SU-DHL-6 (cell line): ENCODE measurements at regions not wholly inside any gene's neighbourhood (a gene's known extent, or its start where the extent isn't known, plus 50 kb on each side); places are given as distances from the start of the nearest gene placed in this dataset.

Experiments
- H2AFZ ChIP-seq: fragments of 200-600 bp; sonication (generic); 2 replicates; pipeline ENCODE4 v1.6.1; 2014; ENCODE audit warnings: low read depth, mild to moderate bottlenecking, moderate library complexity, mixed read lengths, antibody characterized with exemption, low read length; ENCODE audit not compliant: severe bottlenecking
- H3F3A ChIP-seq: fragments of 200-600 bp; shearing (Covaris generic); 2 replicates; pipeline ENCODE4 v1.6.0; 2016; ENCODE audit warnings: antibody characterized with exemption, mild to moderate bottlenecking; ENCODE audit not compliant: insufficient read depth
- H3K27ac ChIP-seq: fragments of 200-600 bp; sonication (generic); 2 replicates; pipeline ENCODE4 v1.5.1; 2016; ENCODE audit warnings: low read depth, mild to moderate bottlenecking, low read length, moderate library complexity, mixed read lengths
- H3K27me3 ChIP-seq: fragments of 200-600 bp; sonication (generic), shearing (Covaris generic); 2 replicates; pipeline ENCODE4 v1.6.0; 2014; ENCODE audit warnings: mild to moderate bottlenecking, low read length
- H3K36me3 ChIP-seq: fragments of 200-600 bp; sonication (generic); 2 replicates; pipeline ENCODE4 v1.6.1; 2014; ENCODE audit warnings: mild to moderate bottlenecking, low read length, mixed read lengths
- H3K4me2 ChIP-seq: fragments of 300-600, 200-600 bp; shearing (Covaris generic), sonication (generic); 2 replicates; pipeline ENCODE4 v1.6.0; 2014; ENCODE audit warnings: low read length, low read depth, mild to moderate bottlenecking; ENCODE audit not compliant: poor library complexity, severe bottlenecking
- H3K4me3 ChIP-seq: fragments of 200-600 bp; sonication (generic); 2 replicates; pipeline ENCODE4 v1.5.1; 2014; ENCODE audit warnings: antibody characterized with exemption, low read length, mild to moderate bottlenecking, mixed read lengths; ENCODE audit not compliant: insufficient read depth, poor library complexity, severe bottlenecking
- H3K79me2 ChIP-seq: fragments of 200-600 bp; sonication (generic); 2 replicates; pipeline ENCODE4 v1.6.1; 2014; ENCODE audit warnings: mild to moderate bottlenecking, low read length, moderate library complexity; ENCODE audit not compliant: insufficient read depth
- H3K9ac ChIP-seq: fragments of 200-600 bp; sonication (generic); 2 replicates; pipeline ENCODE4 v1.7.0; 2014; ENCODE audit warnings: mild to moderate bottlenecking, low read length
- H3K9me2 ChIP-seq: fragments of 200-600 bp; sonication (generic); replicated peaks from 2 replicates; pipeline ENCODE4 v1.6.1; 2014; ENCODE audit warnings: low read length; ENCODE audit not compliant: insufficient read depth
- H3K9me3 ChIP-seq: fragments of 200-600 bp; sonication (generic); 2 replicates; pipeline ENCODE4 v1.6.1; 2014; ENCODE audit warnings: low read length, mixed read lengths; ENCODE audit not compliant: insufficient read depth
- H4K20me1 ChIP-seq: fragments of 200-600 bp; sonication (generic); 2 replicates; pipeline ENCODE4 v1.6.1; 2014; ENCODE audit warnings: low read depth, mild to moderate bottlenecking, antibody characterized with exemption, low read length, moderate library complexity, mixed read lengths
- CTCF ChIP-seq: fragments of 200-600 bp; sonication (generic); IDR thresholded peaks from one replicate; pipeline ENCODE4 v1.5.1; 2017; ENCODE audit warnings: antibody characterized with exemption, mild to moderate bottlenecking, low read length, moderate library complexity; ENCODE audit not compliant: insufficient read depth, poor library complexity, severe bottlenecking
- EZH2phosphoT487 ChIP-seq: fragments of 200-600 bp; sonication (generic), shearing (Covaris generic); conservative IDR thresholded peaks from 2 replicates; pipeline ENCODE4 v1.6.1; 2018; ENCODE audit warnings: mild to moderate bottlenecking, antibody characterized with exemption, low read length, moderate library complexity, mixed read lengths

DNA sequence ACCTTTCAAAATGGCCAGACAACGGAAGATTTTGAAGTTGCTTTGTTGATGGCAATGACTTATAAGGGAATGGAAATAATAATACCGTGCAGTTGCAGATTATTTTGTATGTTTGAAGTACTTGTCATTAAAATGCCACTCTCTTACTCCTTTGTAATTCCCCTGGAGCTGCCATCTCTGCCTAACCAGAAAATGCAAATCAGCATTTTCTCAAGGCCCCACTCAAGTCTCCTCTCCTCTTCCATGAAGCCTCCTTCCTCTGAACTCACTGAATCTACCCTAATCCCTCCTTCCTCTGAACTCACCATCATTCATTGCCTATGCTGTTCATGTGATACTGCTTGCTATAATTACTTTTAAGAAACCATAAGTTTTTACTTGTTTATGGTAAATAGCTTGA lies 60.2 kb upstream of the RBPJ start:
- Histone ChIP-seq H3K4me3 (no peak overlapping the region), H3F3A (no peaks in the 10 kb centered on the region), H4K20me1 (no peaks in the 10 kb centered on the region), H3K27ac (no peak overlapping the region), H3K27me3 (no peaks in the 10 kb centered on the region), H3K9ac (no peak overlapping the region), H3K36me3 (no peaks in the 10 kb centered on the region), H3K9me3 (no peaks in the 10 kb centered on the region), H2AFZ (no peak overlapping the region), H3K79me2 (no peaks in the 10 kb centered on the region), H3K4me2 (no peak overlapping the region), H3K9me2 (no peaks in the 10 kb centered on the region)
- TF ChIP-seq EZH2phosphoT487 (no peak), CTCF (no peak)

DNA sequence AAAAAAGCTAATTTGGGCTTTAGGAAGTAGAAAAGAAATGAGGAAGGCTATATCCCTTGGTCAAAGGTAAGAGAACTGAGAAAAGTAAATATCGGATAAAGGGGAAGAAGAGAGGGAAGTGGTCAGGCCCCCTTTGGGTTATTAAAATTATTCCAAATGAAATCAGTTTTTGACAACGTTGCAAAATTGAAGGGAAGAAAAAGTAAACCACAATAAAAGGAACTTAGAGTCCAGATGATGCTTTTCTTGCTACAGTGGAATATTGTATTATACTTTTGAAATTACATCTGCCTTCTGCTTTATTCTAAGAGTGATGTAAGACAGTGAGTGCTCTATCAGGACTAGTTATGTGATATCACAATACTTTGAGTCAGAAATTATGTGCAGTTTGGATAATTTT lies 59.4 kb upstream of the RBPJ start:
- H3K9me2 ChIP-seq = no peaks in the 10 kb centered on the region
- H3F3A ChIP-seq = no peaks in the 10 kb centered on the region
- no peaks in the 10 kb centered on the region for H3K79me2 ChIP-seq
- H3K9ac ChIP-seq = no peak overlapping the region
- H3K4me2 ChIP-seq = no peak overlapping the region
- no peak overlapping the region for H2AFZ ChIP-seq
- H4K20me1 ChIP-seq = no peaks in the 10 kb centered on the region
- no peaks in the 10 kb centered on the region for H3K27me3 ChIP-seq
- no peaks in the 10 kb centered on the region for H3K36me3 ChIP-seq
- no peak overlapping the region for H3K4me3 ChIP-seq
- no peaks in the 10 kb centered on the region for H3K9me3 ChIP-seq
- H3K27ac ChIP-seq = no peak overlapping the region
- TF ChIP-seq EZH2phosphoT487 = no peak
- no peak for TF ChIP-seq CTCF

DNA sequence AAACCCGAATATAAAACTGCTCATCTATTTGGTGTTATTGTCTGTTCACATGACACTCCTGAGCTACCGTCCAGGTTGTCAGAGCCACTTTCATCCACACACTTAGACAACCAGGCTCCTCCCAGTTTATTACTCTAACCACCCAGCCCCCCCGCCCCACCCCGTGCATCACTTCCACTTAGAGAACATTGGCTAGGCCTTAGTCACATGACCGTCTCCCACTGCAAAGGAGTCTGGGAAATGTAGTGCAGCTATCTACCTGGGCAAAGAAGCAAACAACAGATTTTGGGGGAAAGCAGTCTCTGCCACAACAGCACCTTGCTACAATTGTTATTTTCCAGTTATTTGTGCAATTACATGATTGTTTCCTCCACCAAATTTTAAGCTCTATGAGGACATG lies 57.6 kb upstream of the RBPJ start:
- Histone ChIP-seq H3K27ac (no peak overlapping the region), H3K79me2 (no peaks in the 10 kb centered on the region), H3K9me3 (no peaks in the 10 kb centered on the region), H3K9ac (no peak overlapping the region), H4K20me1 (no peaks in the 10 kb centered on the region), H3K9me2 (no peaks in the 10 kb centered on the region), H3K36me3 (no peaks in the 10 kb centered on the region), H3F3A (no peaks in the 10 kb centered on the region), H3K4me3 (no peak overlapping the region), H2AFZ (no peak overlapping the region), H3K27me3 (no peaks in the 10 kb centered on the region), H3K4me2 (no peak overlapping the region)
- no peak for TF ChIP-seq EZH2phosphoT487
- TF ChIP-seq CTCF = no peak

DNA sequence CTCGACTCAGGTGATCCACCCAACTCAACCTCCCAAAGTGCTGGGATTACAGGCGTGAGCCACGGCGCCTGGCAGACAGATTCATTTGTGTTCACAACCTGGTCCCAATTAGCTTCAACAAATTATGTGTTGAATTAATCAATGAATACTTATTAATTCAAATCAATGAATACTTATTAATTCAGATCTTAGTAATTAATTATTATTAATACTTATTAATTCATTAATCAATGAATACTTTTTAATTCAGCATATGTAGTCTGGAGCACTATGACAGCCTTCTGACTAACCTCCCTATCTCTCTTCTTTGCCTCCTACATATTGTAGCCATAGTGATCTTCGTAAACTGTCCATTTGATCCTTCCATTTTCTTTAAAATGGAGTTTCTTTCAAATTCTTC lies 56.7 kb upstream of the RBPJ start:
- H3K4me3 ChIP-seq = no peak overlapping the region

More for the DNA sequence above, 56.7 kb upstream of the RBPJ start:
- Histone ChIP-seq H3K4me2 (no peak overlapping the region), H4K20me1 (no peaks in the 10 kb centered on the region), H3K9ac (no peak overlapping the region), H3K9me3 (no peaks in the 10 kb centered on the region), H2AFZ (no peak overlapping the region), H3K27me3 (no peaks in the 10 kb centered on the region), H3F3A (no peaks in the 10 kb centered on the region), H3K27ac (no peak overlapping the region), H3K9me2 (no peaks in the 10 kb centered on the region), H3K36me3 (no peaks in the 10 kb centered on the region), H3K79me2 (no peaks in the 10 kb centered on the region)
- TF ChIP-seq CTCF = no peak
